HG03139 (cell line): ENCODE measurements at regions not wholly inside any gene's neighbourhood (a gene's known extent, or its start where the extent isn't known, plus 50 kb on each side); places are given as distances from the start of the nearest gene placed in this dataset.

ENCODE experiments used
- ATAC-seq: cut with Tn5 transposase; IDR thresholded peaks from one replicate; pipeline ENCODE4 v1.9.1; 2021; ENCODE audit not compliant: unreplicated experiment

- ATAC-seq: no peak
These were observed 54.4 kb upstream of the C1orf174 start for GRCh38 chr1:3954170-3955169.

GRCh38 chr1:3955196-3955772 lies 55.2 kb upstream of the C1orf174 start:
- ATAC-seq: no peak

DNA sequence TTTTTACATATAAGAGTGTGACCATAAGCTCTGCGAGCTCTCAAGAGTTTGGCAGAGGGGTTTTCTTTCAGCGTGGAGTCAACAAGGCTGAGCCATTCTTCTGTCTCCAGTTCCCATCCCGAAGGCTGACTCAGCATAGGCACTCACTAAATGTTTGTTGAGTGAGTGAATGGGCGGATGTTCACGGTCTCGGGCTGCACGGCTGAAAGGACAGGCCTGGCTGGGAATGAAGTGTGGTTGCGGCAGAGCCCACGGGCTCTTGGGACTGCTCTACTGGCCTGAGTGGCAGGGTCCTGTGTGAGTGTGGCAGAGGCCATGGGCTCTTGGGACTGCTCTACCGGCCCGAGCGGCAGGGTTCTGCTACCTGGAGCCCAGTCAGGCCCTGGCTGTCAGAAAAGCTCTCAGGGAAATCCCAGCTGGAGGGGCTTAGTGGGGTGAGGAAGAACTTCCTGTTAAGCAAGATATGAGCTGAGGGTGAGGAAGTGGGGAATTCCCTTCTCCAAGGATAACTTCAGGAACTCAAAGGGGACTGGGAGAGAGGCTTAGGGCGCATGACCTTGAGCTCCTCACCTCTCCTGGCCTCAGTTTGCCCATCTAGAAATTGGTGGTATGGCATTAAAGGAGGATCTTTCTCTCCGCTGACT lies 56.6 kb upstream of the C1orf174 start:
- ATAC-seq: no peak

DNA sequence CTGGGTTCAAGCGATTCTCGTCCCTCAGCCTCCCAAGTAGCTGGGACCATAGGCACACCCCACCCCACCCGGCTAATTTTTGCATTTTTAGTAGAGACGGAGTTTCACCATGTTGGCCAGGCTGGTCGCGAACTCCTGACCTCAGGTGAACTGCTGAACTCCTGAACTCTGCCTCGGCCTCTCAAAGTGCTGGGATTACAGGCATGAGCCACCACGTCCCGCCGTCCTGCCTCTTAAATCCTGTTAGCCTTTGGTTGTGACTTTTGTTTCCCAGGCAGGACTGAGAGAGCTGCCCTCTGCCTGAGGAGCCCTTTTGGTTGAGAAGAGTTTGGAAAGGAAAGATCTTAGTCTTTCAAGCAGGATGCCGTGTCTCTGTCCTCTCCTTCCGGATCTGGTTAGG lies 59.3 kb upstream of the C1orf174 start:
- ATAC-seq: no peak

DNA sequence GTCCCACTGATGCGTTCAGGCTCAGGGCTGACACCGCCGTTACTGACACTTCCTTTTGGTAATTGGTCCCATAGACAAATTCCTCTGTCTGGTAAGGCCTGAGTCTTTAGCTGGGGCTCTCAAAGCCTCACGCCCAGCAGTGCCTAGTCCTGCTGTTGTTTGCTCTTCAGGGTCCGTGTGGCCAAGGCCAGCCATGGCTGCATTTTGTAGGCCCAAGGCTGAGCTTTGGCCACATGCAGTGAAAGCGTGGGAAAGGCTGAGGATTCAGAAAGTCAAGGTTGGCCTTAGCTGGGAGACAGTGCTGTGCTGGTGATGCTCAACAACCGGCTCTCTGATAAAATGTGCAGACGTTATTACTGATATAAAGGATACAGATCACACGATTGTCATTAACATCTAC lies 63.5 kb upstream of the C1orf174 start:
- no peak for ATAC-seq

- no peak for ATAC-seq
These were observed 65.6 kb upstream of the C1orf174 start for GRCh38 chr1:3965693-3966092.

DNA sequence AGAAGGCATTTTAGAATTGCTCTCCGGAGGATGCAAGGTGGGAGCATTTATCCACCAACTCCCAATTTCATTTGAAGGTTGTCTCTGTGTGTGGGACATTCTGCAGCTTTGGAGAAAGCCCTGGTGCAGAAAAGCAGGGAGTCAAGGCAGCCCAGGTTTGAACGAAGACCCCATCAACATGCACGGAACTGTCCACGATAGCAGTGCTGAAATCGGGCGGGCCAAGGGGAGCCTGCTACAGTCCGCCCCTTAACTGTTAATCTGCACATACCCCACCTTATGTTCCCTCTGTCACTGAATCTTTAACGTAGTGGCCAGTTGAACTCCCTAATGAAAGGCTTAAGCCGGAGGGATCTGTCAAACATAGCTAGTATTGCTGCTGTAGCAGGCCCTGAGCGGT lies 68.8 kb upstream of the C1orf174 start:
- ATAC-seq: no peak

DNA sequence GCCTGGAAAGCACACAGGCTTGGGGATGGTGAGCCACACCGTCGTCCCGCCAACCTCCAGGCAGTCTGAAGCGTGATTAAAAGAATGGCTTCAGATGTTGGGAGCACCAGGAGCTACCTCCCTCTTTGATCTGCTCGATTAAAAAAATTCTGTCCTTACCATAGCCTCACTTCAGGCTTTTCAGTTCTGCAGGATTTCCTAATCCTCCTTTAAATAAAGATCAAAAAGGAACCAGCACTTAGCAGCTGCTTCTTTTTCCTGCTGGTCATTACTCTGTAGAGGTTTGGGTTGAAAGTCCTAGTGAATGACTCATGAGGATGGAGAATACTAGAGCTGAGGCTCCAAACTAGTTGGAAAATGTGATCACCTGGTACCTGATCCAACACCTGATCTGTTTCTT lies 71.9 kb upstream of the C1orf174 start:
- no peak for ATAC-seq

DNA sequence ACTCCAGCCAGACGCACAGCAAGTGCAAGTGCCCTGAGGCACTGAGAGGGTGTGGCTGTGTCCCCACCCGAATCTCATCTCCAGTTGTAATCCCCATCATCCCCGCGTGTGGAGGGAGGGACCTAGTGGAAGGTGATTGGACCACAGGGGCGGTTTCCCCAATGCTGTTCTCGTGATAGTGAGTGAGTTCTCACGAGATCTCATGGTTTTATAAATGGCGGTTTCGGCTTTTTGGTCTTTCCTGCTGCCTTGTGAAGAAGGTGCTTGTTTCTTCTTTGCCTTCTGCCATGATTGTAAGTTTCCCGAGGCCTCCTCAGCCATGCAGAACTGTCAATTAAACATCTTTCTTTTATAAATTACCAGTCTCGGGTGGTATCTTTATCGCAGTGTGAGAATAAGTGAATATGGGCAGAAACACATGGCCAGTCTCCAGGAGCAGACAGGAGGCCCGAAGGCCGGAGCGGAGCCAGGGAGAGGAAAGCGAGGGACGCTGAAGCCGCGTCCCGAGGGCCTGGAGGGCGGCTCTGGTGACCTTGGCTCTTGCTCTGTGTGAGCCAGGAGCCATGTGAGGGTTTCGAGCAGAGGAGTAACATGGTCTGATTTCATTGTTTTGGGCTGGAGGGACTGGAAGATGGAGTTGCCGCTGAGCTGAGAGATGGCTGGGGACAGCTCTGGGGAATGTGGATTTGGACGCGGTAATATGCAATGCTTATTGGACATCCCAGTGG lies 76.0 kb upstream of the C1orf174 start:
- no peak for ATAC-seq

DNA sequence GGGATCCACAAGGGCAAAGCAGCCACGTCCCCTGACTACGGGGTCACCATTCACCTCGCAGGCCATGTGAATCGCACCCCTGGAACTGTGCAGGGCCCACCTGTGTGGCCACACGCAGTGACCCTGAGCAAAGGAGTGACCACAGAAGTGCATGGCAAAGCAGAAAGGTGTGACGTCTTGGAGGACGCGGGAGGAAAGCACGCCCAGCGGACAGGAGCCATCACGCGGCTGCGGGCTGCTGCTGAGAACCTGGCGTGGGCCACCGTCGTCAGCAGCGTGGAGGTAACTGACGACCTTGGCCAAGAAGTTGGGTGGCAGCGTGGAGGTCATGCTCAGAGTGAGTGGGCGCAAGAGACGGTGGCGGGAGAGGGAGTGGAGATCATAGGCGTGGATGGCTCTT lies 76.7 kb upstream of the C1orf174 start:
- no peak for ATAC-seq

GRCh38 chr1:3978196-3978989 lies 78.3 kb upstream of the C1orf174 start:
- ATAC-seq: no peak

GRCh38 chr1:3978990-3979325 lies 78.9 kb upstream of the C1orf174 start:
- no peak for ATAC-seq

DNA sequence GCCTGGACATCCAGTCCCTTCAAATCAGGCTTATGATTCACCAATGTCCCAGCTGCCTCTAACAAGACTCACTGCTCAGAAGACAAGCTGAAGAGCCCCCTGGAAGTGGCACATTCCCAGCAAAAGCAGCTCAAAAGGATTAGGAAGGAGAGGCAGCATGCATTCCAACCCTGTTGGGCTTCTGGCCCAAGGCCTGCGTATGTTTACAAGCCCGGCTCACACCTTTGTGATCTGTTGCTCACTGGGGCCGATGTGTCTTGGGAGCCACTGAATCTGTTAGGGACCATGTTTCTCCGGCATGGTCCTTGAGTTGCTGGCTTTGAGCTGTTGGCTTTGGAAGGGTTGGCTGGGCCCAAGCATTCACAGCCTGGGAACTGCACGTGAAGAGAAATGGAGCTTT lies 81.2 kb upstream of the C1orf174 start:
- no peak for ATAC-seq

GRCh38 chr1:3981746-3982505 lies 81.9 kb upstream of the C1orf174 start:
- no peak for ATAC-seq

DNA sequence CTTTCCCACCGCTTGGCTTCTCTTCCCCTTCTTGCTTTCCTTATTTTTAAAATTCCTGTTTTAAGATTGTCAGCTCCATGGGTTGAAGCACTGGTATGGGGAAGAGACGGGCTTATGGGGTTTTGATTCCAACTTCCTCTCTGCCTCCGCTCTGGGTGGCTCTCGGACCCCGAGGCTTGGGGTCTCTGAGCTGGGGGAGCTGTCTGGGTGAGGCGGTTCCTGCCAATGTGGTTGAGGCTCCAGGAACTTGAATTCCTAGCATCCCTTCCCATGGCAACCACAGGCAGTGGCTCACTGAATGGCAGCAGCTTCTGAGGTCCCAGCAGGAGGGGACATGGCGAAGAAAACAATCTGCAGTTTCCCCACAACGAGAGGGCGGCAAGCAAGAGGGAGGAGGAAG lies 83.1 kb upstream of the C1orf174 start:
- no peak for ATAC-seq

GRCh38 chr1:3984586-3984985 lies 84.5 kb upstream of the C1orf174 start:
- ATAC-seq: no peak

- no peak for ATAC-seq
These were observed 86.7 kb upstream of the C1orf174 start for GRCh38 chr1:3986686-3987218.

GRCh38 chr1:3987669-3988235 lies 87.7 kb upstream of the C1orf174 start:
- ATAC-seq: no peak

DNA sequence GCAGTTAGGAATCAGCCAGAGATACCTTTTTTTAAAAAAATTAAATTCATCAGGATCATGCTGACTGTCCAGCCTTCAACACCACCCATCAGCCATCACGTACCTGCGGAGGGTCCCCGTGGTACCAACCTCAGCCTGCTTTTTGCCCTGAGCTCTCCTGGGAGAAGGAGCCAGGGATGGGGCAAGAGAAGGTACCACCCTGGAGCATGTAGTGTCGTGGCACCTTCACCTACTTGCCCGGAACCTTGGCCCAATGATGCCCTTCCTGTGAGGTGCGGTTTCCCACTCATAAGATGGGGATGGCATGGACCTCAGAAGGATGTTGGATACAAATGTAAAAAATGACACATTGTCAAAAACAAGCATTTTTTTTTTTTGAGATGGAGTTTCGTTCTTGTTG lies 88.4 kb upstream of the C1orf174 start:
- ATAC-seq: no peak
